A673 (cell line): ENCODE measurements at regions not wholly inside any gene's neighbourhood (a gene's known extent, or its start where the extent isn't known, plus 50 kb on each side); places are given as distances from the start of the nearest gene placed in this dataset.

Experiments
- BruUV-seq: library from RNA; stranded (reverse); fragments of 400-500 nt; replicated peaks from 2 replicates; lab custom pipeline; 2021; lab: Mats Ljungman, UMichigan
- CTCF ChIA-PET: fragments of 300-600 bp; sonication (Branson Sonifier 250); formaldehyde crosslinking; loops from one replicate; lab custom pipeline; 2022; ENCODE audit warnings: antibody characterized with exemption; lab: Charles Lee
- POLR2A ChIA-PET: fragments of 300-600 bp; sonication (Branson Sonifier 250); formaldehyde crosslinking; loops from one replicate; lab custom pipeline; 2022; ENCODE audit warnings: antibody characterized with exemption; ENCODE audit not compliant: low non-redundant PET; lab: Charles Lee
- DNase-seq: peaks from one replicate; pipeline ENCODE4 v3.0.0-alpha.2; 2015; ENCODE audit warnings: low spot score
- H3K27ac ChIP-seq: fragments of 200-600 bp; sonication (generic); 2 replicates; pipeline ENCODE4 v1.5.1; 2016; ENCODE audit warnings: mixed run types, low read depth, mild to moderate bottlenecking, mixed read lengths, antibody characterized with exemption, low read length; ENCODE audit not compliant: poor library complexity, severe bottlenecking
- H3K27me3 ChIP-seq: fragments of 200-600 bp; sonication (generic); replicated peaks from 2 replicates; pipeline ENCODE4 v1.6.1; 2017; ENCODE audit warnings: mixed run types, low read depth, mild to moderate bottlenecking, mixed read lengths, antibody characterized with exemption, low read length; ENCODE audit not compliant: insufficient read depth, poor library complexity
- H3K36me3 ChIP-seq: fragments of 200-600 bp; sonication (generic); 2 replicates; pipeline ENCODE4 v1.6.1; 2016; ENCODE audit warnings: mixed run types, mild to moderate bottlenecking, mixed read lengths, antibody characterized with exemption, low read length; ENCODE audit not compliant: insufficient read depth, poor library complexity, severe bottlenecking
- H3K4me1 ChIP-seq: fragments of 200-600 bp; sonication (generic); 2 replicates; pipeline ENCODE4 v1.6.1; 2017; ENCODE audit warnings: mixed run types, mild to moderate bottlenecking, mixed read lengths, antibody characterized with exemption, low read length; ENCODE audit not compliant: insufficient read depth, poor library complexity, severe bottlenecking
- H3K4me3 ChIP-seq: fragments of 200-600 bp; sonication (generic); 2 replicates; pipeline ENCODE4 v1.5.1; 2016; ENCODE audit warnings: low read depth, mixed run types, mild to moderate bottlenecking, mixed read lengths, low read length; ENCODE audit not compliant: poor library complexity, severe bottlenecking
- H3K9me3 ChIP-seq: fragments of 200-600 bp; sonication (generic); 2 replicates; pipeline ENCODE4 v1.6.1; 2016; ENCODE audit warnings: mixed run types, low read depth, mild to moderate bottlenecking, mixed read lengths, antibody characterized with exemption, low read length; ENCODE audit not compliant: poor library complexity, severe bottlenecking
- CTCF ChIP-seq: fragments of 300-800, 200-600 bp; sonication (generic); conservative IDR thresholded peaks from 2 replicates; pipeline ENCODE4 v1.5.1; 2017; ENCODE audit warnings: low read depth, mild to moderate bottlenecking, antibody characterized with exemption, low read length, moderate library complexity, mixed read lengths
- EZH2 ChIP-seq: fragments of 200-600 bp; sonication (generic); IDR thresholded peaks from 2 replicates; pipeline ENCODE4 v1.6.1; 2017; ENCODE audit warnings: borderline replicate concordance, low read depth, mild to moderate bottlenecking, mixed read lengths, antibody characterized with exemption, low read length; ENCODE audit not compliant: poor library complexity, severe bottlenecking
- intact Hi-C: fragments of 100-400 bp; cut with micrococcal nuclease; formaldehyde crosslinking; loops from one replicate; pipeline ENCODE4 v1.10.0; 2022; ENCODE audit not compliant: unreplicated experiment

GRCh38 chr20:22370137-22370536 is 214.2 kb downstream of the FOXA2 start:
- H3K27me3 ChIP-seq = peaks cover 22% of the 10 kb centered on the region
- no peaks in the 10 kb centered on the region for H3K4me1 ChIP-seq
- H3K4me3 ChIP-seq = no peak overlapping the region
- no peak for DNase-seq
- BruUV-seq = no TSS peak
- H3K27ac ChIP-seq = no peak overlapping the region
- TF ChIP-seq EZH2 (no peak), CTCF (no peak)
- ChIA-PET CTCF (no interaction called here), POLR2A (no interaction called here)
- intact Hi-C loops = no loop called here
- H3K9me3 ChIP-seq = no peaks in the 10 kb centered on the region
- H3K36me3 ChIP-seq = no peaks in the 10 kb centered on the region

GRCh38 chr20:22369100-22369499 is 215.3 kb downstream of the FOXA2 start:
- ChIA-PET POLR2A (no interaction called here), CTCF (no interaction called here)
- BruUV-seq = no TSS peak
- TF ChIP-seq EZH2 = no peak
- no peak for TF ChIP-seq CTCF
- H3K4me3 ChIP-seq = no peak overlapping the region
- no peaks in the 10 kb centered on the region for H3K36me3 ChIP-seq
- intact Hi-C loops = no loop called here
- no peak for DNase-seq
- no peak overlapping the region for H3K27ac ChIP-seq
- H3K4me1 ChIP-seq = no peaks in the 10 kb centered on the region
- peaks cover 22% of the 10 kb centered on the region for H3K27me3 ChIP-seq
- H3K9me3 ChIP-seq = no peaks in the 10 kb centered on the region

DNA sequence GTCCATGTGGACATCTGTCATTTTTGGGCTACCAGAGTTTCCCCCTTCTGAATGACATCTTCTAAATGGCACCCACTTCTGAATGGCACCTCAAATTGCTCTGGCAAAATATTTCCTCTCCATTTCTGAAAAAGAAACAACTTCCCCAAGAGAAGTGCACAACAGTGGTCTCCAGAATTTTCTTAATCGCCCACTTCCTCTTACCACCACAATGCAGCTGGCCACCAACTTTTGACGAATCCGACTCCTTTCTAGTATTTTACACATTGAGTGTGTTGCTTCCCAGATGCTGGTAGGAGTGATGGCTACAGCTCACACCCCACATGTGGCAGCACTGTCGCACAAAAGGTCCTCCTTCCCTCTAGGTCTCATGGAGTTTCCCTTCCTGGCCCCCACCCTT is 216.1 kb downstream of the FOXA2 start:
- CTCF ChIA-PET = no interaction called here
- no peaks in the 10 kb centered on the region for H3K4me1 ChIP-seq
- H3K27me3 ChIP-seq = peaks cover 22% of the 10 kb centered on the region
- H3K27ac ChIP-seq = no peak overlapping the region
- DNase-seq = no peak
- TF ChIP-seq CTCF = no peak
- no peak for TF ChIP-seq EZH2
- H3K4me3 ChIP-seq = no peak overlapping the region
- H3K9me3 ChIP-seq = no peaks in the 10 kb centered on the region
- intact Hi-C loops = no loop called here
- no peaks in the 10 kb centered on the region for H3K36me3 ChIP-seq
- POLR2A ChIA-PET = no interaction called here
- no TSS peak for BruUV-seq
